NCI-H2107 treated with DMSO at 0.1 percent for 48 hours (cell line): ENCODE measurements at regions not wholly inside any gene's neighbourhood (a gene's known extent, or its start where the extent isn't known, plus 50 kb on each side); places are given as distances from the start of the nearest gene placed in this dataset.
"Not testable (repeated sequence)": the region's sequence is repeated elsewhere in the genome, so short reads cannot be mapped to it uniquely, and the experiment has no call there.

Source experiments
- DNase-seq: peaks from one replicate; lab custom pipeline; 2025; ENCODE audit not compliant: unreplicated experiment; lab: John Stamatoyannopoulos, UW

- DNase-seq = no peak
Observed at GRCh38 chr3:33919312-33920120, 121.1 kb downstream of the PDCD6IP start.

- DNase-seq = no peak
Observed at GRCh38 chr3:33920511-33920910, 122.1 kb downstream of the PDCD6IP start.

GRCh38 chr3:33921608-33922007 is 123.2 kb downstream of the PDCD6IP start:
- DNase-seq = no peak

GRCh38 chr3:33926998-33927605 is 128.7 kb downstream of the PDCD6IP start:
- DNase-seq = no peak

- DNase-seq = no peak
Observed at GRCh38 chr3:33929813-33930212, 131.4 kb downstream of the PDCD6IP start.

- no peak for DNase-seq
Observed at GRCh38 chr3:33931512-33931911, 133.1 kb downstream of the PDCD6IP start.

GRCh38 chr3:33932010-33932764 is 133.8 kb downstream of the PDCD6IP start:
- DNase-seq = no peak

- no peak for DNase-seq
Observed at GRCh38 chr3:33936171-33936920, 137.9 kb downstream of the PDCD6IP start.

- no peak for DNase-seq
Observed at GRCh38 chr3:33936921-33937525, 138.6 kb downstream of the PDCD6IP start.

GRCh38 chr3:33937628-33938027 is 139.2 kb downstream of the PDCD6IP start:
- no peak for DNase-seq

GRCh38 chr3:33940149-33940548 is 141.7 kb downstream of the PDCD6IP start:
- DNase-seq = no peak

GRCh38 chr3:33940736-33941135 is 142.3 kb downstream of the PDCD6IP start:
- no peak for DNase-seq

GRCh38 chr3:33941804-33942203 is 143.4 kb downstream of the PDCD6IP start:
- no peak for DNase-seq

GRCh38 chr3:33942483-33943150 is 144.2 kb downstream of the PDCD6IP start:
- no peak for DNase-seq

- no peak for DNase-seq
Observed at GRCh38 chr3:33943277-33943676, 144.8 kb downstream of the PDCD6IP start.

- not testable (repeated sequence) for DNase-seq
Observed at GRCh38 chr3:33946612-33947011, 148.2 kb downstream of the PDCD6IP start.

- no peak for DNase-seq
Observed at GRCh38 chr3:33947272-33948195, 149.1 kb downstream of the PDCD6IP start.

- no peak for DNase-seq
Observed at GRCh38 chr3:33949074-33949473, 150.6 kb downstream of the PDCD6IP start.

- DNase-seq = no peak
Observed at GRCh38 chr3:33954956-33955355, 156.5 kb downstream of the PDCD6IP start.
